IPS DF 6.9 (cell line): ENCODE measurements at regions not wholly inside any gene's neighbourhood (a gene's known extent, or its start where the extent isn't known, plus 50 kb on each side); places are given as distances from the start of the nearest gene placed in this dataset.
A peak's percentile ranks its signal among the peaks of the same experiment; 100 is the strongest.

Experiments
- DNase-seq: peaks from one replicate; pipeline ENCODE4 v3.0.0-alpha.2; 2013; ENCODE audit warnings: low read depth, low spot score
- H3K27ac ChIP-seq: one replicate; pipeline ENCODE4 v1.5.1; 2013; ENCODE audit warnings: low read length, control low read depth
- H3K27me3 ChIP-seq: 2 replicates; pipeline ENCODE4 v1.6.1; 2013; ENCODE audit warnings: mild to moderate bottlenecking, low read length; ENCODE audit not compliant: control insufficient read depth, insufficient read depth
- H3K36me3 ChIP-seq: 2 replicates; pipeline ENCODE4 v1.6.1; 2013; ENCODE audit warnings: low read length; ENCODE audit not compliant: control insufficient read depth, insufficient read depth
- H3K4me1 ChIP-seq: 2 replicates; pipeline ENCODE4 v1.6.1; 2013; ENCODE audit warnings: low read length; ENCODE audit not compliant: control insufficient read depth, insufficient read depth
- H3K4me3 ChIP-seq: 2 replicates; pipeline ENCODE4 v1.5.1; 2013; ENCODE audit warnings: mild to moderate bottlenecking, low read length
- H3K9me3 ChIP-seq: 2 replicates; pipeline ENCODE4 v1.6.1; 2013; ENCODE audit warnings: low read length, inconsistent platforms; ENCODE audit not compliant: control insufficient read depth, insufficient read depth
- WGBS: extraction: QIAGEN DNeasy Blood & Tissue Kit; methylation state at CpG from one replicate; pipeline ENCODE4 v1.1.7; 2013; ENCODE audit warnings: mixed read lengths, missing lambda C conversion rate; ENCODE audit not compliant: insufficient read length, insufficient coverage; 5-methylcytosine and 5-hydroxymethylcytosine counted together

- no CpG with 5 or more reads among the region's 2 CpGs for WGBS
- Histone ChIP-seq H3K4me3 (no peak overlapping the region), H3K27me3 (no peaks in the 10 kb centered on the region), H3K9me3 (no peaks in the 10 kb centered on the region), H3K27ac (no peak overlapping the region), H3K36me3 (no peaks in the 10 kb centered on the region), H3K4me1 (no peaks in the 10 kb centered on the region)
- DNase-seq: no peak
These were observed 977.1 kb upstream of the SOX11 start for GRCh38 chr2:4715065-4715464.

GRCh38 chr2:4718777-4719176 lies 973.4 kb upstream of the SOX11 start:
- WGBS: no CpG with 5 or more reads among the region's 4 CpGs
- Histone ChIP-seq H3K27ac (no peak overlapping the region), H3K4me3 (no peak overlapping the region), H3K9me3 (no peaks in the 10 kb centered on the region), H3K27me3 (no peaks in the 10 kb centered on the region), H3K4me1 (no peaks in the 10 kb centered on the region), H3K36me3 (no peaks in the 10 kb centered on the region)
- no peak for DNase-seq

GRCh38 chr2:4725618-4726017 lies 966.6 kb upstream of the SOX11 start:
- H3K9me3 ChIP-seq: no peaks in the 10 kb centered on the region
- no CpG with 5 or more reads among the region's 4 CpGs for WGBS

GRCh38 chr2:4732560-4732959 lies 959.6 kb upstream of the SOX11 start:
- H3K4me3 ChIP-seq: no peak overlapping the region
- H3K4me1 ChIP-seq: no peaks in the 10 kb centered on the region
- no peaks in the 10 kb centered on the region for H3K36me3 ChIP-seq
- no peaks in the 10 kb centered on the region for H3K27me3 ChIP-seq
- no peak overlapping the region for H3K27ac ChIP-seq
- WGBS: no CpG with 5 or more reads among the region's 2 CpGs
- no peaks in the 10 kb centered on the region for H3K9me3 ChIP-seq
- no peak for DNase-seq

More at GRCh38 chr2:4725618-4726017, 966.6 kb upstream of the SOX11 start:
- no peaks in the 10 kb centered on the region for H3K36me3 ChIP-seq
- H3K27ac ChIP-seq: no peak overlapping the region
- no peaks in the 10 kb centered on the region for H3K4me1 ChIP-seq
- H3K27me3 ChIP-seq: no peaks in the 10 kb centered on the region
- H3K4me3 ChIP-seq: no peak overlapping the region
- DNase-seq: no peak

GRCh38 chr2:4745056-4745991 lies 946.9 kb upstream of the SOX11 start:
- H3K36me3 ChIP-seq: no peaks in the 10 kb centered on the region
- H3K4me1 ChIP-seq: no peaks in the 10 kb centered on the region
- H3K27ac ChIP-seq: no peak overlapping the region
- DNase-seq: no peak
- WGBS: no CpG with 5 or more reads among the region's 12 CpGs
- H3K27me3 ChIP-seq: no peaks in the 10 kb centered on the region
- no peaks in the 10 kb centered on the region for H3K9me3 ChIP-seq
- H3K4me3 ChIP-seq: no peak overlapping the region

- WGBS: no CpG with 5 or more reads among the region's 4 CpGs
- no peak for DNase-seq
- no peaks in the 10 kb centered on the region for H3K27me3 ChIP-seq
- no peaks in the 10 kb centered on the region for H3K9me3 ChIP-seq
- H3K36me3 ChIP-seq: no peaks in the 10 kb centered on the region
- no peak overlapping the region for H3K27ac ChIP-seq
- H3K4me1 ChIP-seq: no peaks in the 10 kb centered on the region
- no peak overlapping the region for H3K4me3 ChIP-seq
These were observed 938.5 kb upstream of the SOX11 start for GRCh38 chr2:4753721-4754120.

GRCh38 chr2:4762951-4763376 lies 929.2 kb upstream of the SOX11 start:
- H3K9me3 ChIP-seq: no peaks in the 10 kb centered on the region
- H3K27ac ChIP-seq: no peak overlapping the region
- DNase-seq: peak; percentile 13
- no peaks in the 10 kb centered on the region for H3K27me3 ChIP-seq
- H3K4me3 ChIP-seq: no peak overlapping the region
- H3K36me3 ChIP-seq: no peaks in the 10 kb centered on the region
- no peaks in the 10 kb centered on the region for H3K4me1 ChIP-seq
- WGBS: no CpG with 5 or more reads among the region's 4 CpGs

GRCh38 chr2:4765787-4766530 lies 926.2 kb upstream of the SOX11 start:
- H3K27ac ChIP-seq: no peak overlapping the region
- DNase-seq: no peak
- no peaks in the 10 kb centered on the region for H3K4me1 ChIP-seq
- H3K9me3 ChIP-seq: no peaks in the 10 kb centered on the region
- no peaks in the 10 kb centered on the region for H3K27me3 ChIP-seq
- no peaks in the 10 kb centered on the region for H3K36me3 ChIP-seq
- no CpG with 5 or more reads among the region's 16 CpGs for WGBS
- H3K4me3 ChIP-seq: no peak overlapping the region

- no peaks in the 10 kb centered on the region for H3K9me3 ChIP-seq
- no peak overlapping the region for H3K4me3 ChIP-seq
- H3K27ac ChIP-seq: no peak overlapping the region
- WGBS: no CpG with 5 or more reads among the region's 2 CpGs
- no peaks in the 10 kb centered on the region for H3K4me1 ChIP-seq
- no peaks in the 10 kb centered on the region for H3K36me3 ChIP-seq
- DNase-seq: no peak
- H3K27me3 ChIP-seq: no peaks in the 10 kb centered on the region
These were observed 916.5 kb upstream of the SOX11 start for GRCh38 chr2:4775668-4776067.

GRCh38 chr2:4780679-4781078 lies 911.5 kb upstream of the SOX11 start:
- no peaks in the 10 kb centered on the region for H3K27me3 ChIP-seq
- no peak for DNase-seq
- H3K27ac ChIP-seq: no peak overlapping the region
- H3K4me1 ChIP-seq: no peaks in the 10 kb centered on the region
- no peaks in the 10 kb centered on the region for H3K9me3 ChIP-seq
- H3K4me3 ChIP-seq: no peak overlapping the region
- H3K36me3 ChIP-seq: no peaks in the 10 kb centered on the region
- WGBS: 100% methylated on average over 1 of the region's 3 CpGs
